Spinal cord (tissue), 9 donors: ENCODE measurements at regions not wholly inside any gene's neighbourhood (a gene's known extent, or its start where the extent isn't known, plus 50 kb on each side); places are given as distances from the start of the nearest gene placed in this dataset.
"Not testable (repeated sequence)": the region's sequence is repeated elsewhere in the genome, so short reads cannot be mapped to it uniquely, and the experiment has no call there.

Experiments
- DNase-seq, 6 donors: peaks; one replicate each; pipeline versions ENCODE4 v3.0.0 to v3.0.0-alpha.2; 2013 to 2015; ENCODE audit warnings: low spot score in 6 of 6, low read depth in 4 of 6
- H3K27ac ChIP-seq: one replicate; pipeline ENCODE4 v1.5.1; 2013; ENCODE audit warnings: low read depth, low read length, control low read depth
- H3K27me3 ChIP-seq: one replicate; pipeline ENCODE4 v1.6.1; 2013; ENCODE audit warnings: low read length; ENCODE audit not compliant: control insufficient read depth, insufficient read depth
- H3K36me3 ChIP-seq: one replicate; pipeline ENCODE4 v1.6.1; 2013; ENCODE audit warnings: low read length; ENCODE audit not compliant: control insufficient read depth, insufficient read depth
- H3K4me1 ChIP-seq: one replicate; pipeline ENCODE4 v1.6.1; 2013; ENCODE audit warnings: low read length; ENCODE audit not compliant: control insufficient read depth, insufficient read depth
- H3K4me3 ChIP-seq: one replicate; pipeline ENCODE4 v1.5.1; 2013; ENCODE audit warnings: low read depth, low read length, control low read depth
- H3K9me3 ChIP-seq: one replicate; pipeline ENCODE4 v1.6.1; 2013; ENCODE audit warnings: low read length; ENCODE audit not compliant: control insufficient read depth, insufficient read depth
- WGBS: methylation state at CpG from one replicate; pipeline ENCODE4 v1.1.5; 2013; ENCODE audit warnings: missing lambda C conversion rate; ENCODE audit not compliant: insufficient coverage; 5-methylcytosine and 5-hydroxymethylcytosine counted together
- donor health status: healthy.

GRCh38 chr12:65728455-65728847, 95.8 kb upstream of the HMGA2 start:
- no peak overlapping the region for H3K4me3 ChIP-seq
- H3K36me3 ChIP-seq: no peaks in the 10 kb centered on the region
- peaks cover 9% of the 10 kb centered on the region for H3K4me1 ChIP-seq
- no peaks in the 10 kb centered on the region for H3K9me3 ChIP-seq
- WGBS: 17% methylated on average over 3 of the region's 6 CpGs
- DNase-seq: peak in 1 of 6 donors; percentile 39
- peaks cover 32% of the 10 kb centered on the region for H3K27me3 ChIP-seq
- no peak overlapping the region for H3K27ac ChIP-seq

GRCh38 chr12:65728848-65729793, 95.2 kb upstream of the HMGA2 start:
- Histone ChIP-seq H3K4me3 (peak overlapping the region; percentile 37), H3K9me3 (no peaks in the 10 kb centered on the region), H3K27ac (no peak overlapping the region), H3K4me1 (peaks cover 9% of the 10 kb centered on the region), H3K27me3 (peaks cover 32% of the 10 kb centered on the region), H3K36me3 (no peaks in the 10 kb centered on the region)
- 1% methylated on average over 60 of the region's 66 CpGs for WGBS
- peak in 2 of 6 donors; percentile 32 to 40 for DNase-seq

GRCh38 chr12:65731771-65732170, 92.5 kb upstream of the HMGA2 start:
- DNase-seq: no peak
- 78% methylated on average over 4 of the region's 4 CpGs for WGBS

GRCh38 chr12:65733643-65734042, 90.6 kb upstream of the HMGA2 start:
- not testable (repeated sequence) for H3K4me3 ChIP-seq, H3K9me3 ChIP-seq, H3K4me1 ChIP-seq, H3K36me3 ChIP-seq, DNase-seq, H3K27ac ChIP-seq
- 88% methylated on average over 1 of the region's 2 CpGs for WGBS
- H3K27me3 ChIP-seq: peaks cover 16% of the 10 kb centered on the region

More at GRCh38 chr12:65731771-65732170, 92.5 kb upstream of the HMGA2 start:
- Histone ChIP-seq H3K36me3 (no peaks in the 10 kb centered on the region), H3K9me3 (no peaks in the 10 kb centered on the region), H3K4me1 (peaks cover 9% of the 10 kb centered on the region), H3K27me3 (peaks cover 30% of the 10 kb centered on the region), H3K27ac (no peak overlapping the region), H3K4me3 (no peak overlapping the region)

- Histone ChIP-seq H3K36me3 (no peaks in the 10 kb centered on the region), H3K4me1 (peaks cover 3% of the 10 kb centered on the region), H3K27me3 (peaks cover 10% of the 10 kb centered on the region), H3K4me3 (no peak overlapping the region), H3K27ac (no peak overlapping the region), H3K9me3 (no peaks in the 10 kb centered on the region)
- 83% methylated on average over 1 of the region's 2 CpGs for WGBS
- DNase-seq: no peak
Observed at GRCh38 chr12:65734226-65734625, 90.1 kb upstream of the HMGA2 start.

- no CpG with 5 or more reads among the region's 4 CpGs for WGBS
- Histone ChIP-seq H3K9me3 (no peaks in the 10 kb centered on the region), H3K27me3 (no peaks in the 10 kb centered on the region), H3K4me3 (no peak overlapping the region), H3K27ac (no peak overlapping the region), H3K4me1 (peaks cover 5% of the 10 kb centered on the region), H3K36me3 (no peaks in the 10 kb centered on the region)
- DNase-seq: no peak
Observed at GRCh38 chr12:65739606-65740005, 84.7 kb upstream of the HMGA2 start.

- DNase-seq: no peak
- Histone ChIP-seq H3K4me1 (peaks cover 5% of the 10 kb centered on the region), H3K36me3 (no peaks in the 10 kb centered on the region), H3K4me3 (no peak overlapping the region), H3K27ac (no peak overlapping the region), H3K27me3 (no peaks in the 10 kb centered on the region), H3K9me3 (no peaks in the 10 kb centered on the region)
- no CpG with 5 or more reads among the region's 1 CpG for WGBS
Observed at GRCh38 chr12:65740506-65740872, 83.8 kb upstream of the HMGA2 start.

- 8% methylated on average over 25 of the region's 42 CpGs for WGBS
- H3K27ac ChIP-seq: peak overlapping the region; percentile 52
- peak overlapping the region; percentile 69 for H3K4me3 ChIP-seq
Observed at GRCh38 chr12:65740873-65741600, 83.2 kb upstream of the HMGA2 start.

GRCh38 chr12:65741656-65742017, 82.6 kb upstream of the HMGA2 start:
- Histone ChIP-seq H3K36me3 (no peaks in the 10 kb centered on the region), H3K9me3 (no peaks in the 10 kb centered on the region), H3K4me3 (peak overlapping the region; percentile 69), H3K27ac (peak overlapping the region; percentile 89), H3K27me3 (no peaks in the 10 kb centered on the region), H3K4me1 (peaks cover 5% of the 10 kb centered on the region)
- 0% methylated on average over 28 of the region's 35 CpGs for WGBS
- DNase-seq: peak in 2 of 6 donors; percentile 65 to 70

More at GRCh38 chr12:65740873-65741600, 83.2 kb upstream of the HMGA2 start:
- H3K4me1 ChIP-seq: peaks cover 5% of the 10 kb centered on the region
- no peaks in the 10 kb centered on the region for H3K36me3 ChIP-seq
- peak in 5 of 6 donors; percentile 64 to 94 (median 77) for DNase-seq
- H3K27me3 ChIP-seq: no peaks in the 10 kb centered on the region
- no peaks in the 10 kb centered on the region for H3K9me3 ChIP-seq
